ENCODE measurements at regions not wholly inside any gene's neighbourhood (a gene's known extent, or its start where the extent isn't known, plus 50 kb on each side); places are given as distances from the start of the nearest gene placed in this dataset.
A peak's percentile ranks its signal among the peaks of the same experiment; 100 is the strongest.

GRCh38 chr14:66038618-66039017 lies 447.6 kb upstream of the CCDC196 start:
- no peaks in the 10 kb centered on the region for H3K36me3 ChIP-seq (ENCODE audit: control insufficient read depth in 3 of 3, insufficient read depth in 2 of 3, low read depth in 1 of 3, low read length in 3 of 3)
- WGBS, 3 donors, result 77 to 90% (median 85%) methylated on average over 1 of the region's 1 CpG
- no peak overlapping the region for H3K27ac ChIP-seq (ENCODE audit: low read depth in 1 of 3, low read length in 2 of 3)
- no peaks in the 10 kb centered on the region for H3K4me1 ChIP-seq (ENCODE audit: control insufficient read depth in 3 of 3, insufficient read depth in 2 of 3, low read depth in 1 of 3, low read length in 2 of 3)
- H3K4me3 ChIP-seq (ENCODE audit: low read depth in 1 of 3, low read length in 3 of 3), result no peak overlapping the region
- peak; percentile 13 to 52 for DNase-seq
- no peaks in the 10 kb centered on the region for H3K9me3 ChIP-seq (ENCODE audit: control insufficient read depth in 2 of 2, insufficient read depth in 1 of 2, low read depth in 1 of 2, low read length in 1 of 2)
- peaks cover 0 to 2% (median 0%) of the 10 kb centered on the region in 3 donors for H3K27me3 ChIP-seq (ENCODE audit: control insufficient read depth in 3 of 3, insufficient read depth in 3 of 3, low read length in 3 of 3)
- FAIRE-seq, result no peak

- FAIRE-seq (no peak), DNase-seq (no peak)
- no peak overlapping the region for H3K4me3 ChIP-seq (ENCODE audit: low read depth in 1 of 3, low read length in 3 of 3)
- H3K4me1 ChIP-seq (ENCODE audit: control insufficient read depth in 3 of 3, insufficient read depth in 2 of 3, low read depth in 1 of 3, low read length in 2 of 3), result no peaks in the 10 kb centered on the region
- H3K36me3 ChIP-seq (ENCODE audit: control insufficient read depth in 3 of 3, insufficient read depth in 2 of 3, low read depth in 1 of 3, low read length in 3 of 3), result no peaks in the 10 kb centered on the region
- H3K27ac ChIP-seq (ENCODE audit: low read depth in 1 of 3, low read length in 2 of 3), result no peak overlapping the region
- H3K9me3 ChIP-seq (ENCODE audit: control insufficient read depth in 2 of 2, insufficient read depth in 1 of 2, low read depth in 1 of 2, low read length in 1 of 2), result no peaks in the 10 kb centered on the region
- H3K27me3 ChIP-seq (ENCODE audit: control insufficient read depth in 3 of 3, insufficient read depth in 3 of 3, low read length in 3 of 3), result peaks cover 0 to 2% (median 0%) of the 10 kb centered on the region in 3 donors
These were observed 446.7 kb upstream of the CCDC196 start for GRCh38 chr14:66039495-66039894.

GRCh38 chr14:66041582-66041981 lies 444.6 kb upstream of the CCDC196 start:
- H3K4me3 ChIP-seq (ENCODE audit: low read depth in 1 of 3, low read length in 3 of 3), result no peak overlapping the region
- no peaks in the 10 kb centered on the region for H3K36me3 ChIP-seq (ENCODE audit: control insufficient read depth in 3 of 3, insufficient read depth in 2 of 3, low read depth in 1 of 3, low read length in 3 of 3)
- peaks cover 0 to 2% (median 0%) of the 10 kb centered on the region in 3 donors for H3K27me3 ChIP-seq (ENCODE audit: control insufficient read depth in 3 of 3, insufficient read depth in 3 of 3, low read length in 3 of 3)
- DNase-seq (no peak), FAIRE-seq (no peak)
- 80 to 91% (median 86%) methylated on average over 6 of the region's 6 CpGs for WGBS, 3 donors
- no peak overlapping the region for H3K27ac ChIP-seq (ENCODE audit: low read depth in 1 of 3, low read length in 2 of 3)
- no peaks in the 10 kb centered on the region for H3K9me3 ChIP-seq (ENCODE audit: control insufficient read depth in 2 of 2, insufficient read depth in 1 of 2, low read depth in 1 of 2, low read length in 1 of 2)
- H3K4me1 ChIP-seq (ENCODE audit: control insufficient read depth in 3 of 3, insufficient read depth in 2 of 3, low read depth in 1 of 3, low read length in 2 of 3), result no peaks in the 10 kb centered on the region

GRCh38 chr14:66043921-66044320 lies 442.2 kb upstream of the CCDC196 start:
- no peak overlapping the region for H3K4me3 ChIP-seq (ENCODE audit: low read depth in 1 of 3, low read length in 3 of 3)
- H3K4me1 ChIP-seq (ENCODE audit: control insufficient read depth in 3 of 3, insufficient read depth in 2 of 3, low read depth in 1 of 3, low read length in 2 of 3), result no peaks in the 10 kb centered on the region
- H3K9me3 ChIP-seq (ENCODE audit: control insufficient read depth in 2 of 2, insufficient read depth in 1 of 2, low read depth in 1 of 2, low read length in 1 of 2), result no peaks in the 10 kb centered on the region
- FAIRE-seq, result no peak
- H3K27ac ChIP-seq (ENCODE audit: low read depth in 1 of 3, low read length in 2 of 3), result no peak overlapping the region
- H3K27me3 ChIP-seq (ENCODE audit: control insufficient read depth in 3 of 3, insufficient read depth in 3 of 3, low read length in 3 of 3), result no peaks in the 10 kb centered on the region
- DNase-seq, result no peak
- H3K36me3 ChIP-seq (ENCODE audit: control insufficient read depth in 3 of 3, insufficient read depth in 2 of 3, low read depth in 1 of 3, low read length in 3 of 3), result no peaks in the 10 kb centered on the region

DNA sequence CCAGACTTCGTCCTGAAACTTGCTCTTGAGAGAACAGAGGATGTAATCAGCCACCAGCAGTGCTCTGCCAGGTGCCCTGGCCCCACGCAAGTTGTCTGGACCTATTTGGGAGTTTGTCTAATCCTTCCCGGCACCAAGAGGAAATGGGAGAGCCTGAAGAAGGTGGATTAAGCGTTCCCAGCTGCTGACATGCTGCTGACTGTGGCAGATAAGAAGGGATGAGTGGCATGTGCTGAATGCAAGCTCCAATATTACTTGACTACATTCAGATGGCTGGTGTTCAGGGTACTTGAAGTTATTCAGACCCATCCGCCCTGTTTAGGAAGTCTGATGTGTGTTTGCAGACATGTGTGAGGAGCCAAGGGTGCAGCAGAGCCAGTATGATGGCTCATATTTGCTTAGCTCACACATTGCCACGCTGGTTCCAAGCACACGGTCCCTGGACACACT lies 440.6 kb upstream of the CCDC196 start:
- DNase-seq, result no peak
- H3K36me3 ChIP-seq (ENCODE audit: control insufficient read depth in 3 of 3, insufficient read depth in 2 of 3, low read depth in 1 of 3, low read length in 3 of 3), result no peaks in the 10 kb centered on the region
- no peak overlapping the region for H3K4me3 ChIP-seq (ENCODE audit: low read depth in 1 of 3, low read length in 3 of 3)
- no peaks in the 10 kb centered on the region for H3K4me1 ChIP-seq (ENCODE audit: control insufficient read depth in 3 of 3, insufficient read depth in 2 of 3, low read depth in 1 of 3, low read length in 2 of 3)
- no peaks in the 10 kb centered on the region for H3K9me3 ChIP-seq (ENCODE audit: control insufficient read depth in 2 of 2, insufficient read depth in 1 of 2, low read depth in 1 of 2, low read length in 1 of 2)
- H3K27ac ChIP-seq (ENCODE audit: low read depth in 1 of 3, low read length in 2 of 3), result no peak overlapping the region
- no peaks in the 10 kb centered on the region for H3K27me3 ChIP-seq (ENCODE audit: control insufficient read depth in 3 of 3, insufficient read depth in 3 of 3, low read length in 3 of 3)
- WGBS, 3 donors, result 62 to 83% (median 76%) methylated on average over 7 of the region's 7 CpGs
- FAIRE-seq, result no peak

GRCh38 chr14:66046035-66046434 lies 440.1 kb upstream of the CCDC196 start:
- Histone ChIP-seq H3K36me3 (ENCODE audit: control insufficient read depth in 3 of 3, insufficient read depth in 2 of 3, low read depth in 1 of 3, low read length in 3 of 3) (no peaks in the 10 kb centered on the region), H3K27me3 (ENCODE audit: control insufficient read depth in 3 of 3, insufficient read depth in 3 of 3, low read length in 3 of 3) (no peaks in the 10 kb centered on the region), H3K4me1 (ENCODE audit: control insufficient read depth in 3 of 3, insufficient read depth in 2 of 3, low read depth in 1 of 3, low read length in 2 of 3) (no peaks in the 10 kb centered on the region), H3K27ac (ENCODE audit: low read depth in 1 of 3, low read length in 2 of 3) (no peak overlapping the region), H3K9me3 (ENCODE audit: control insufficient read depth in 2 of 2, insufficient read depth in 1 of 2, low read depth in 1 of 2, low read length in 1 of 2) (no peaks in the 10 kb centered on the region), H3K4me3 (ENCODE audit: low read depth in 1 of 3, low read length in 3 of 3) (no peak overlapping the region)
- no peak for FAIRE-seq
- DNase-seq, result no peak
- WGBS, 3 donors, result 46 to 87% (median 81%) methylated on average over 1 of the region's 1 CpG

DNA sequence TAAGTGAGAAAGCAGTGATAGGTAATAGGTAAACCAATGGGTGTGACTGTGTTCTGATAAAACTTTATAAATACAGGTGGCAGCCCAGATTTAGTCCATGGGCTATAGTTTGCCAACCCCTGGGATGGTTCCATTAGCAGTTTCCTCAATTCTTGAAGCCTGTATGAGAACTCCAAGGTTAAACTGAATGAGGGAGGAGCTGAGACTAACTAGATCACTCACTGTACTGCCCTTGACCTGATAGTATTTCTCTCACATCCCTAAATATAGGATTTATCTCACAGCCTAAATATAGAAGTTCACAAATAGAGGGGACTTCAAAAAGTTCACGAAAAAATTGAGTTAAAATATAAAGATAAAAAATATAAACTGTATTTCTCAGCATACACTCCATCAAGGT lies 439.6 kb upstream of the CCDC196 start:
- FAIRE-seq (no peak), DNase-seq (no peak)
- H3K27ac ChIP-seq (ENCODE audit: low read depth in 1 of 3, low read length in 2 of 3), result no peak overlapping the region
- no peaks in the 10 kb centered on the region for H3K27me3 ChIP-seq (ENCODE audit: control insufficient read depth in 3 of 3, insufficient read depth in 3 of 3, low read length in 3 of 3)
- no peaks in the 10 kb centered on the region for H3K36me3 ChIP-seq (ENCODE audit: control insufficient read depth in 3 of 3, insufficient read depth in 2 of 3, low read depth in 1 of 3, low read length in 3 of 3)
- H3K9me3 ChIP-seq (ENCODE audit: control insufficient read depth in 2 of 2, insufficient read depth in 1 of 2, low read depth in 1 of 2, low read length in 1 of 2), result no peaks in the 10 kb centered on the region
- H3K4me3 ChIP-seq (ENCODE audit: low read depth in 1 of 3, low read length in 3 of 3), result no peak overlapping the region
- 82 to 90% (median 85%) methylated on average over 1 of the region's 1 CpG for whole genome bisulfite sequencing, 3 donors
- no peaks in the 10 kb centered on the region for H3K4me1 ChIP-seq (ENCODE audit: control insufficient read depth in 3 of 3, insufficient read depth in 2 of 3, low read depth in 1 of 3, low read length in 2 of 3)

DNA sequence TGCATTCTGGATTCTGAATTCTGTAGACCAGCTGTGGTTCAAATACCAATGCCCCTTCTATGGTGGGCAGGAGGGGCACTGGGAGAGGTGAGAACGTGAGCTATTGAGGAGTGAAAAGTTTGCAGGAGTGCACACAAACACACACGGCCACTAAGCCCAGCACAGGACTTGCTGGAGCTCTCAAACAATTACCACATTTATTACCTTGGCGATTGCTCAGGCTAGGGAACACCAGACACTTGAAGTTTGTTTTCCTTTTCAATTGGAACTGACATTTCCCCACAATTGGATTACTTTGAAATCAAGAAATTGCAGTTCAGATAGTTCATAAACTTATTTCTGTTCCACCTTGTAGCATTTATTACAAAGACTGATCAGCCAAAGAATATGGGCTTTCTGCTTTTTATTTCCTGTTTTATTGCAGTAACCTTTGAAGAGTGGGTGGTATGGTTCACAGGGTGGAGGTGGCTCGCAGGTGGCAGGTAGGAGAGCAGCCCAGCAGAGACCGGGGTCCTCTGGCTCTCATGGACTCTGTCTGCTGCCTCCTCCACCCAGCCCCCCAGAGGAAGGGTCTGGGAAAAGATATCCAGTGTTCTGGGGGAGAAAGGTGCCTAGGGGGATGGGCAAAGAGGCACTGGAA lies 429.8 kb upstream of the CCDC196 start:
- Histone ChIP-seq H3K27me3 (ENCODE audit: control insufficient read depth in 3 of 3, insufficient read depth in 3 of 3, low read length in 3 of 3) (no peaks in the 10 kb centered on the region), H3K27ac (ENCODE audit: low read depth in 1 of 3, low read length in 2 of 3) (peak overlapping the region in 1 of 3 donors; percentile 17), H3K4me1 (ENCODE audit: control insufficient read depth in 3 of 3, insufficient read depth in 2 of 3, low read depth in 1 of 3, low read length in 2 of 3) (peaks cover 0 to 13% (median 4%) of the 10 kb centered on the region in 3 donors), H3K36me3 (ENCODE audit: control insufficient read depth in 3 of 3, insufficient read depth in 2 of 3, low read depth in 1 of 3, low read length in 3 of 3) (no peaks in the 10 kb centered on the region), H3K9me3 (ENCODE audit: control insufficient read depth in 2 of 2, insufficient read depth in 1 of 2, low read depth in 1 of 2, low read length in 1 of 2) (peaks cover 0 to 9% of the 10 kb centered on the region in 2 donors), H3K4me3 (ENCODE audit: low read depth in 1 of 3, low read length in 3 of 3) (no peak overlapping the region)
- WGBS, 3 donors, result 19 to 48% (median 25%) methylated on average over 5 of the region's 5 CpGs
- FAIRE-seq (no peak), DNase-seq (peak; percentile 24 to 44)

GRCh38 chr14:66056926-66057552 lies 429.1 kb upstream of the CCDC196 start:
- peak overlapping the region in 1 of 3 donors; percentile 17 for H3K27ac ChIP-seq (ENCODE audit: low read depth in 1 of 3, low read length in 2 of 3)
- WGBS, 3 donors, result 72 to 82% (median 80%) methylated on average over 1 of the region's 1 CpG
- peak; percentile 30 to 66 for DNase-seq

More at GRCh38 chr14:66056926-66057552, 429.1 kb upstream of the CCDC196 start:
- peaks cover 0 to 13% (median 4%) of the 10 kb centered on the region in 3 donors for H3K4me1 ChIP-seq (ENCODE audit: control insufficient read depth in 3 of 3, insufficient read depth in 2 of 3, low read depth in 1 of 3, low read length in 2 of 3)
- no peaks in the 10 kb centered on the region for H3K36me3 ChIP-seq (ENCODE audit: control insufficient read depth in 3 of 3, insufficient read depth in 2 of 3, low read depth in 1 of 3, low read length in 3 of 3)
- FAIRE-seq, result no peak
- H3K9me3 ChIP-seq (ENCODE audit: control insufficient read depth in 2 of 2, insufficient read depth in 1 of 2, low read depth in 1 of 2, low read length in 1 of 2), result peaks cover 0 to 9% of the 10 kb centered on the region in 2 donors
- H3K4me3 ChIP-seq (ENCODE audit: low read depth in 1 of 3, low read length in 3 of 3), result no peak overlapping the region
- H3K27me3 ChIP-seq (ENCODE audit: control insufficient read depth in 3 of 3, insufficient read depth in 3 of 3, low read length in 3 of 3), result no peaks in the 10 kb centered on the region
